GM12873 (cell line): ENCODE measurements at regions not wholly inside any gene's neighbourhood (a gene's known extent, or its start where the extent isn't known, plus 50 kb on each side); places are given as distances from the start of the nearest gene placed in this dataset.

Experiments used
- TF ChIP-seq, protein P1 (sequence below): IDR thresholded peaks from 2 replicates; pipeline ENCODE4 v1.5.1; 2012; ENCODE audit warnings: low read depth, mild to moderate bottlenecking, moderate library complexity, low read length, control low read depth; ENCODE audit not compliant: insufficient read depth; ENCODE audit errors: missing control alignments

DNA sequence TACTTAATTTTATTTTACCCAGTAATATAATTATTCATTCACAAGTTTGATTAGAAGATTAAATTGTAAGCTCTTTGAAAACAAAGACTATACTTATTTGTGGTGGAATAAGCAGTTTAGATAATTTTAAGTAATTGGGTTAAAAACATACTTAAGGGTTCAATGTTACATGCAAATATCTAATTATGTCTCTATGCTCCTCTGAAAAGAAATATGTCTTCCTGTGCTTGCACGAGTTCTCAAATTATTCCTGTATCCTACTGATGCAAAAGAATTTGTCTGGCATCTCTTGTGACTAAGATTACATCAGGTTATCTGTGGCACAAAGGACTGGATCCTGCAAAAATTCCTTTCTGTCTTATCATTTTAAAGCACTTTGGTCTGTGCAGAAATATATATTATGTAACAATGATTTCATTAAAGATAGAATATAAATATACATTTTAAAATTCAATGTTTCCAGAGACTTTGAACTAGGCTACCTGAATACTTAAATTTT, 416.7 kb downstream of the COL11A1 start:
- TF ChIP-seq, protein P1, sequence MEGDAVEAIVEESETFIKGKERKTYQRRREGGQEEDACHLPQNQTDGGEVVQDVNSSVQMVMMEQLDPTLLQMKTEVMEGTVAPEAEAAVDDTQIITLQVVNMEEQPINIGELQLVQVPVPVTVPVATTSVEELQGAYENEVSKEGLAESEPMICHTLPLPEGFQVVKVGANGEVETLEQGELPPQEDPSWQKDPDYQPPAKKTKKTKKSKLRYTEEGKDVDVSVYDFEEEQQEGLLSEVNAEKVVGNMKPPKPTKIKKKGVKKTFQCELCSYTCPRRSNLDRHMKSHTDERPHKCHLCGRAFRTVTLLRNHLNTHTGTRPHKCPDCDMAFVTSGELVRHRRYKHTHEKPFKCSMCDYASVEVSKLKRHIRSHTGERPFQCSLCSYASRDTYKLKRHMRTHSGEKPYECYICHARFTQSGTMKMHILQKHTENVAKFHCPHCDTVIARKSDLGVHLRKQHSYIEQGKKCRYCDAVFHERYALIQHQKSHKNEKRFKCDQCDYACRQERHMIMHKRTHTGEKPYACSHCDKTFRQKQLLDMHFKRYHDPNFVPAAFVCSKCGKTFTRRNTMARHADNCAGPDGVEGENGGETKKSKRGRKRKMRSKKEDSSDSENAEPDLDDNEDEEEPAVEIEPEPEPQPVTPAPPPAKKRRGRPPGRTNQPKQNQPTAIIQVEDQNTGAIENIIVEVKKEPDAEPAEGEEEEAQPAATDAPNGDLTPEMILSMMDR: no peak

DNA sequence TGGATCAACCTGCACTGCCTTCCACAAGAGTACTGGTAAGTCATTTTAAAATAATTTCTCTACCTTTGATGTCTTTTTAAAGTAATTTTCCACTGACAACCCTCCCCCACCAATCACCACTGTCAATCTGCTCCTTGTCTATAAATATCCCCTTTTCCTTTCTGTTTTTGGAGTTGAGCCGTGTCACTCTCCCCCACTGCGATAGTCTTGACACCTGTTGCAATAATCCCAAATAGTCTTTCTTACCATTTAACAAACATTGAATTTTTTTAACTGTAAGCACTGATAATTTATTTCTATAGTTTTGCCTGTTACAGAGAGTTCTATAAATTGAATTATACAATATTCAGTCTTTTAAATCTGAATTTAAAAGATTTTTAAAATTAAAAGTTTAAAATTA, 420.9 kb downstream of the COL11A1 start:
- TF ChIP-seq, protein P1: no peak

DNA sequence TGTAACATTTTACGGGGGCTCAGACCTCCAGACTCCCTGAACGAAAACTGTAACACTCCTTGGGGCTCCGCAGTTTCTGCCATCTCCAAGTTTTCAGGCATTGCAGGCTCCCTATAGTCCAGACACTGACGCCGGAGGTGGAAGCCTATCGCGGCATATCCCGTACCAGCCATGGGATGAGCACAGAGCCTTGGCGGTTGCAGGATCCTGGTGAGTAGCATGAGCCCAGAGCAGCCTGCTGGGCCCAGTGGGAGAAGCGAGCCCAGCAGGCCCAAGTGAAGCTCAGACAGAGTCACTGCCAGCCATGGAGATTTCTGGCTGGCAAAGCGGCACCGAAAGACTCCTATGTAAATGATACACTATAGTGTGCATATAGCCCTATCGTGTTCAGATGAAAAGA, 446.8 kb downstream of the COL11A1 start:
- TF ChIP-seq, protein P1: no peak

DNA sequence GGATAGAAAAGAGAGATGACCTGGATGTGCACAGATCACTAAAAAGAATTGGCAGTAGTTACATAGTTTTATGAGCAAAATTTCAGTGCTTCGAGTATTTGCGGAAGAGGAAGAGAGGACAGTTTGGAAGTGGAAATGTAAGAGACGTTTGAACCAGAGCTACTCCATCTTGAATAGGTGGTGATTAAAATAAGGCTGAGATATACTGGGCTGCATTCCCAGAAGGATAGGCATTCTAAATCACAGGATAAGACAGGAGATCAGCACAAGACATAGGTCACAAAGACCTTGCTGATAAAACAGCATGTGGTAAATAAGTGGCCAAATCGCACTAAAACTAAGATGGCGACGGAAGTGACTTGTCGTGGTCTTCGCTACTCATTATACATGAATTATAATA, 453.3 kb downstream of the COL11A1 start:
- TF ChIP-seq, protein P1: no peak

DNA sequence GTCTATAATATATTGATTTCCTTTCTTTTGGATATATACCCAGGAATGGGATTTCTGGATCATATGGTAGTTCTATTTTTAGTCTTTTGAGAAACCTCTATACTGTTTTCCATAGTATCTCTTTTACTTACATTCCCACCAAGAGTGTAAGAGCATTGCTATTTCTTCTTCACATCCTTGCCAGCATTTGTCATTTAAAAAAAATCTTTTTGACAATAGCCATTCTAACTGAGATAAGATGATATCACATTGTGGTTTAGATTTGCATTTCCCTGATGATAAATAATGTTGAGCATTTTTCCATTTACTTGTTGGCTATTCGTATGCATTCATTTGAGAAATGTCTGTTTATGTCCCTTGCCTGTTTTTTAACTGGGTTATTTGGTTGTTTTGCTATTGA, 467.4 kb downstream of the COL11A1 start:
- TF ChIP-seq, protein P1: no peak

DNA sequence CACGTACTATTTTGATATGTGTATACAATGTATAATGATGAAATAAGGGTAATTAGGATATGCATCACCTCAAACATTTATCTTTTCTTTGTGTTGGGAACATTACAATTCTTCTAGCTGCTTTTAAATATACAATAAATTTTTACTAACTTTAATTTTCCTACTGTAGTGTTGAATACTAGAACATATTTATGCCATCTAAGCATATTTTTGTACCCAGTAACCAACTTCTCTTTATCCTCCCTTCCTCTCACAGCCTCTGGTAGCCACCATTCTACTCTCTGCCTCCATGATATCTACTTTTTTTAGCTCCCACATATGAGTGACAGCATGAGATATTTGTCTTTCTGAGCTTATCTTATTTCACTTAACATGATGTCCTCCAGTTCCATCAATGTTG, 468.0 kb downstream of the COL11A1 start:
- TF ChIP-seq, protein P1: no peak

DNA sequence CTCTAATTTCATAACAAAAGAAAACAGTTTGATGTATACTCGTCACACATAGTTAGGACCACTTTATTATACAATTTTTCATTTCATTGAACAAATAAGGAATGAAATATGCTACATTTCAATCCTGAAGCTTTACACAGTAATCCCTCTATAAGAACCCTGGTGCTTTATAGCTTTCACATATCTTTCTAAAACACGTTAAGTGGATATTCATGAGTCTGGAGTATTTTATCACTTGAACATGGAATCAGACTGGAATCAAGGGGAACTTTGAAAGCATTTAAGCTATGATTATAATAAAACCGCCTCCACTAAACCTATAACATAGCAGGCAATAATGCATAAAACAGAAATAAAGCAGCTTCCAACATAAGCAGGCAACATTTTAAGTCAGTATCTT, 476.6 kb downstream of the COL11A1 start:
- TF ChIP-seq, protein P1: no peak
